GM21737 (cell line): ENCODE measurements at regions not wholly inside any gene's neighbourhood (a gene's known extent, or its start where the extent isn't known, plus 50 kb on each side); places are given as distances from the start of the nearest gene placed in this dataset.

Experiments used
- ATAC-seq: cut with Tn5 transposase; IDR thresholded peaks from one replicate; pipeline ENCODE4 v1.9.1; 2021; ENCODE audit warnings: mild to moderate bottlenecking, moderate library complexity; ENCODE audit not compliant: unreplicated experiment

DNA sequence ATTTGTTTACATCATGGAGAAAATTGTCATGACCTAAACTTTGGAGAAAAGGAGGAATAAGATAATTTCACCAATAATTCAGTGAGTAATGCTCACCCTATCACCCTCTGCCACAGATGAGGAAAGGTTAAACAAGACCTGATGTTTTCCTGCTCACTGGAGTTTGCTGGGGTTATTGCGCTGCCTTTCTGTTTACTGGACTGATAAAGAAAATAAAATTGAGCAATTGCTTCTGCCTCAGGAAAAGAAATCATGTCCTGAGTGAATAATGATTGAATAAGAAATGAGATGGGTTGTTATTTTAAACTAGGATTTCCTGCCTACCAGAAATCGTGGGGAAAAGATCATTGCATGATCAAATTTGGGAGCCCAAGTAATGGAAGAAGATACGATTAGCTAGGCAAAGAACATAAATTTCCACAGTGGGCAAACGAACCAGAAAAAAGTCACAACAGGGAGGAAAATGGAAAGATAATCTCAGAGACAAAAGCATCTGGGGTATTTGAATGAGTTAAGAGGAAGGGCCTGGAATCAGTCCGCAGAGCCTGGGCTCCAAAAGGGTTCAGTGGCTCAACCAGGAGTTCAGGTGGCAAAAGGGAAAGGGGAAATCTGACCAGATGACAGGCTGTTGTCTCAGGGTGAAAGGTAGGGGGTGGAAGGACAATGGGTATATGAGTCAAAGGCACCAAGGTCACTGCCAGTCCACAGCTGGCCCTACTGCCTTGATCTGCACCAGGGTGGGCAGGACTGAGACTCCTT is 146.8 kb downstream of the FAM43A start:
- ATAC-seq: no peak

DNA sequence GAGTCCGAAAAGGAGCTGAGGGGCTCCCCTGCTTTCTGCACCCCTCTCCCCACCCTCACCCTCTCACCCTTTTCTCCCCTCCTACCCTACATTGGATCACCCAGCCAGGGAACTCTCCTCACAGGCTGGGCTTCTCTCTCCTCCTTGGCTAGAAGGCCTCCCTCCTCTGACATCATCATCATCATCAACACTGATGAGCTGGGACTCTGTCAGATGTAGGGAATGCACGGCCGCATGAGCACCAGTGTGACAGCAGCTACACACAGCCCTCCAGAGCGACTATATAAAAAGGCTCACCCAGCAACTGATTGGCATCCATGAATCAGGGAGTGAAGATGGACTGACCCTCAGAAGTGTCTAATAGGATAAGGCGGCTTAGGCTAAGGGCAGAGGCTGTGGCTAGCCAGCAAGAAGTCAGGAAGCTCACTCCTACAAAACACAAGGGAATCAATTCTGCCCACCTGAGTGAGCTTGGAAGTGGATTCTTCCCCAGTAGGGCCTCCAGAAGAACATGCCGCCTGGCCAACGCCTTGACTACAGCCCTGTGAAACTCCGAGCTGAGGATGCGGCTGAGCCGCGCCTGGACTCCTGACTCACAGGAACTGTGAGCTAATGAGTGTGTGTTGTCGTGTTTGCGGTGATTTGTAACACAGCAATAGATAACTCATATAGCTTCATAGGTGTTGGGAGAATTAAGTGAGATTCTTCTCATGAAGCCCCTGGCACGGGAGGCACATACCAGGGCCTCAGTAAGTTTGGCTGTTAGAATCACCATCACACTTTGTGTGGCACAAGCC is 147.6 kb downstream of the FAM43A start:
- ATAC-seq: no peak

DNA sequence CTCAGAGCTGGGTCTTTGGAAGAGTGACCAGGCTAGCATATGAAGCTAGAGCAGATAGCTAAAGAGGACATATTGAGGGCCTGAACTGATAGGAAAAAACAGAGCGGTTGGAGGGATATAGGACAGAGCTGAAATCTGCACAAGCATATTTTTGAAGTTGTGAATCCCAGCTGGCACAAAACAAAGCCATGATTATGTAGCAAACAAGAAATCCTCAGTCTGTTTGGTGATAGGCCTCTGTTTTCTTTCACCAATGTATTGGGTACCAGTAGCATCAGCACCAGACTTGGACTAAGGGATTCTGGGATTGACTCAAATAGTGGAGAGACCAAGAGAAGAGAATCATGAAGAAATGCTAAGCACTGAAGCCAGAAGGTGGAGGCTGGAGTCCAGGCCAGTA is 151.0 kb downstream of the FAM43A start:
- no peak for ATAC-seq

DNA sequence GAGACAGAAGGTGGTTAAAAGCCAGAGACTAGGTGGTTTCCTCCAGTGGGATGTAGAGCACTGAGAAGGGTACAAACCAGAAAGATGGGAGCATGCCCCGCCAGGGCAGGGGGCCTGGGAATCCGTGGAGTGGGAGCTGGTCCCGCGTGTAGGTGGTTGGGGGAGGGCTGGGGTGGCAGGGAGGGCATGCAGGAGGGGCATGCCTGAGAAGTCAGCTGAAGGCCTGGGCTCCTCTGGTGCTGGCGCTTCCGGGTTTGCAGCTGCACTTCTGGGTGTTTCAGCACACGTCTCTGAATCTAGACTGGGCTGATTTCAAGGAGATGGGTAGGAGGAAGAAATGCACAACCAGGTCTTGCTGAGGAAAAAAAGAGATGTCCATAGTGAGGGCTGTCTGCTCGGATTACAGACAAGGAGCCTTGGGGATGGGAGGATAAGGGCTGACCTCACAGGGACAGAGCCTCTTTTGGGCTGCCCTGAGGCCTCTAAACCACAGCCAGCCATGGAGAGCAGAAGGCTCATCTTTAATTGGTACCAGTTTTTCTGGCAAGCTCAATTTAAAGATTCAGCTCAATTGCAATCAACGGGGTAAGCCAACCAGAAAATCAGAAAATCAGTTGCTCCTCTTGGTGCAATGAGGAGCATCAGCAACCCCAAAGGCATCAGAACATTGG is 151.9 kb downstream of the FAM43A start:
- ATAC-seq: no peak

DNA sequence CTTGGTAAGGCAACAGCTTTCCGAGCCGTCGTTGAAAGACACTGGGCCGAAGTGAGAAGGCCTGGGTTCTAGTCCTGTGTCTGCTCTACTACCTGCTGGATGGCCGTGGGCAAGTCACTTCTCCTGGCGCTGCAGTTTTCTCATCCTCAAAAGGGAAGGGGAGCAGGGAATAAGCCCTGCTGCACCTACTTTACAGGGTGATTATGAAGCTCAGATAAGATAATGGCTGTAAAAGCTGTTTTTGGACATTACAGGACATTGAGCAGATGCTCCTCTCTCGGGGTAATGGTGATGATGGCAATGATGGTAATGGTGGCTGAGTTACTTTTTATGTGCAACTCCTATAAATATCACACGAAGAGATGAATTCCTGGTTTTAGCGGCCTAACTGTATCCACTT is 152.6 kb downstream of the FAM43A start:
- no peak for ATAC-seq

DNA sequence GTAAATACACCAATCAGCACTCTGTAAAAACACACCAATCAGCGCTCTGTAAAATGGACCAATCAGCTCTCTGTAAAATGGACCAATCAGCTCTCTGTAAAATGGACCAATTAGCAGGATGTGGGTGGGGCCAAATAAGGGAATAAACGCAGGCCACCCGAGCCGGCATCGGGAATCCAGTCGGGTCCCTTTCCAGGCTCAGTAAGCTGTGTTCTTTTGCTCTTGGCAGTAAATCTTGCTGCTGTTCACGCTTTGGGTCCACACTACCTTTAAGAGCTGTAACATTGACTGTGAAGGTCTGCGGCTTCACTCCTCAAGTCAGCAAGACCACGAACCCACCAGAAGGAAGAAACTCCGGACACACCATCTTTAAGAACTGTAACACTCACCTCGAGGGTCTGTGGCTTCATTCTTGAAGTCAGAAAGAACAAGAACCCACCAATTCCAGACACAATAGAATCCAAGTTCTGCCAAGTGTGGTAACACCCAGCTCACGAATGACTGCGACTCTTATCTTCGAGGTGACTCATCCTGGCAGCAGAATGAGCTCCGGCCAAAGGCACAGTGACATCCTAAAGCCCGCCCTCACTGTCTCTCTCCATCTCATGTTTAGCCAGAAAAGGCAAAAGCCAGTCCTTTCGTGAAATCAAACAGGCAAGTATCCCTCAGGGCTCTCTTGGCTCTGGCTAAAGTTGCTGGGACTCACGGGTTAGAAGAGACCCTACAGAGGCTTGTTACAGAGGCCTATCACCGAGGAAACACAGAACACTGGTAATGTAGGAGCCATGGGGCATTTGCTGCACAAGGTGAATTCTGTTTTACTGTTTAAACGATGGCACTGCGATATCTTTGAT is 155.2 kb downstream of the FAM43A start:
- no peak for ATAC-seq

DNA sequence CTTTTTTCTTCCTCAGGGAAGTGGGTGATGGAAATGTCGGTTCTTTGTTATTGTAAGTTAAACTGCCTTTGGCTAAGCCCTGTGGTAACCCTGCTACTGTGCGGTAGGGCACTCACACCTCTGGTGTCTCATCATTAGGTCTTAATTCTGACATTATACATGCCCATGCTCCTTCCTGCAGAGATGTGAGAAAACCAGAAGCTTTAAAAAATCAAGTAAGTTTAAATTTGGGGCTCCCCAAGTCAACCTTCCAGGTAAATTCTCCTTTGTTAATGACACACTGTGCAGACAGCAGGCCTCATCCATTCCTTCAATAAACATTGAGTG is 155.8 kb downstream of the FAM43A start:
- ATAC-seq: no peak

DNA sequence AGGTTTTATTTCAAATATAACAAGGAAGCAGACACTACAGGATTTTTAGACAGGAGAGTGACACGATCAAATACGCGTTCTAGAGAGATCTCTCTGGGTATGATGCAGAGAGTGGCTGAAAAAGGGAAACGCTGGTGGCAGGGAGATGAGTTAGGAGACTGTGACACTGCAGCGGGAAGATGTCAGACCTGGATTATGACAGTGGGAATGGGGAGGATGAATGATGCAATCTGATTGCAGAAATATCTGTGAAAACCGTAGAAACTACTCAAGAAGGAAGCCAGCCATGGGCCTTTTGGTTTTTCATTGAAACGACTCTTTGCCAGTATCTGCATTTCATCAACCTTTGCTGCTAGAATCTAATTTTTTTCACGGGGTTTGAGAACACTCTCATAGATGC is 157.9 kb downstream of the FAM43A start:
- ATAC-seq: no peak

DNA sequence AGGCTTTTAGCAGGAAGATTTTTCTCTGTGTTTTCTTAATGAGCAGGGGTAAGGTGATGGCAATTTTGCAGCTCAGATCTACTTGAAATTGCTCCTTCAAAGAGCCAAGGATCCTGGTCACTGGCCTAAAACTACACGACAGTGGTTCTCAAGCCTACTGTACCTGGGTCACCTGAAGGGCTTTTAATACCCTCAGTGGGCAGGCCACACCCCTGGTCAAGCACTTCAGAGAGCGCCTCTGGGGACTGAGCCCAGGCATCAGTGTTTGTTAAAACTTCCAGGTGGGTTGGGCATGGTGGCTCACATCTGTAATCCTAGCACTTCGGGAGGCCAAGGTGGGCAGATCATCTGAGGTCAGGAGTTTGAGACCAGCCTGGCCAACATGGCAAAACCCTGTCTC is 158.4 kb downstream of the FAM43A start:
- ATAC-seq: no peak

DNA sequence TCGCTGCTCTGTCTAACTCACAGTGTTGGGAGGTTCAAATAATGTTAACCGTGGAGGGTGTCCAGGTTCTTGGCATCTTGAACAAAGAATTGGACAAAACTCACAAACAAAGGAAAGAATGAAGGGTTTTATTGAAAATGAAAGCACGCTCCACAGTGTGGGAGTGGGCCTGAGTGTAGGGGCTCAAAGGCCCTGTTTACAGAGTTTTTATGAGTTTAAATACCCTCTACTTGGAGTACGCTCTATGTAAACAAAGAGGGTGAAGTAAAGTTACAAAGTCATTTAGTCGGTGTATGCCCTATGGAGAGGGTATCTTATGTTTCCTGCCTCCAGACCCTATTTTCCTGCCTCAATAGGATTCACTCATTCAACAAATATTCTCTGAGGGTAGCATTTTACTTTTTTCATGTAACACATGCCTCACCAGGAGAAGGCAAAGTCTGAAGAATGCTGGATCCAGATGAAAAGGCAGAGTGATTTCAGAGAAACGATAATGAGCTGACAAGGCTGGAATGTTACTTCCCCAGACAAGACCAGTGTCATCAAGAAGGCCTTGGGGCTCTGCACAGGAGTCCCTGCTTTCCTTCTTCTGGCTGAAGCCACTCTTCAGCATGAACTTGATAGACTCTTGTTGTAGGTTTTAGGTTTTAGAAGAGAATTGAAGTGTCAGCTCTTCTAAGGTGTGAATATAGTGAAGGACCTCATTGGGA is 163.6 kb downstream of the FAM43A start:
- ATAC-seq: no peak

DNA sequence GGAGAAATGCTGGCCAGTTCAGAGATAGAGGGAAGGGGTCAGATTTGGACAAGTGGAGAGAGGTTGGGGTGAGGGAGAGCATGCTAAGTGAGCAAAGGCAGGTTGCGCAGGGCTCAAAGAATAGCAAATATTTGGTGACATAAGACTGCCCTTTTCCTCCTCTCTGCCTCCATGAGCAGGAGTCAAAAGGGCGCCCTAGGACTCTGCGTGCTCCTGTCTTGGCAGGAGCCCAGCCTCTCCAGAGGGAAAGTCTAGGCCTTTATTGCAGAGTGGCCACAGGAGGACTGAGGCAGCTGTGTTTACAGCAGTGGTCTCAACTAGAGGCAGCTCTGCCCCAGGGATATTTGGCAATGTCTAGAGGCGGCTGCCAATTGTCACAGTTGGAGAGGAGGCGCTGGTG is 165.6 kb downstream of the FAM43A start:
- ATAC-seq: no peak

DNA sequence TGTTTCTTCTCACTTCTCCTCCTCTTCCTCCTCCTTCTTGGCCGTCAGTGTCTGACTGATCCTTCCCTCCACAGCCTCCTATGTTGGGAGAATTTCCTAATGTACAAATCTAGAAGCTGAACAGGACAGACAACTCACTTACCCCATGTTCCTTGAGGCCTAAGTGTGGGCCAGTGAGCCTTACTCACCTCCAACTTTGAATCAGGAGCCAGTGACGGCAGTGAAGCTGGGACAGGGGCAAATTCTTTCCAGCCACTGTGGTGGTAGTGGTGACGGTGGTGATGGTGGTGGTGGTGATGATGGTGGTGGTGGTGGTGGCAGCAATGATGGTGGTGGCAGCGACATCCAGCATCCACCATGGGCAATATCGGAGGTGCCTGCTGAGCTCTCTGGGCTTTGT is 166.3 kb downstream of the FAM43A start:
- ATAC-seq: no peak

DNA sequence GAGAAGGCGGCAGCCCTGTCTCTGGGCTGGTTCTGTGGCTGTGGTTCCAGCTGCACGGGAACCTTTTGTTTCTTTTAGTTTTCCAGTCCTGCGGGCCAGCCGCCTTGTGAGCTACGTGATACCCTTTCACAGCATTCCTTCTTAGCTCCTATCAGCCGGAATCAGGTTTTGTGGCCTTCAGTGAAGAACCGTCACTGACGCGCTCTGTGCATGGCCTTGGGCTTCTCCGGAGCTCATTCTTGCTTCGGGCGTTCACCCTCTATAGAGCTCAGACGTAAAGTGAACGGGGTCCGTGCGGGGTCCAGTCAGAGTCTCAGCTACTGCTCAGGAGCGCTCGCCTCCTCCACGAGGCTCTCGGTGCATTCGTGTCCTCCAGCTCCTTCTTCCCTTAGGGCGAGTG is 166.7 kb downstream of the FAM43A start:
- no peak for ATAC-seq

DNA sequence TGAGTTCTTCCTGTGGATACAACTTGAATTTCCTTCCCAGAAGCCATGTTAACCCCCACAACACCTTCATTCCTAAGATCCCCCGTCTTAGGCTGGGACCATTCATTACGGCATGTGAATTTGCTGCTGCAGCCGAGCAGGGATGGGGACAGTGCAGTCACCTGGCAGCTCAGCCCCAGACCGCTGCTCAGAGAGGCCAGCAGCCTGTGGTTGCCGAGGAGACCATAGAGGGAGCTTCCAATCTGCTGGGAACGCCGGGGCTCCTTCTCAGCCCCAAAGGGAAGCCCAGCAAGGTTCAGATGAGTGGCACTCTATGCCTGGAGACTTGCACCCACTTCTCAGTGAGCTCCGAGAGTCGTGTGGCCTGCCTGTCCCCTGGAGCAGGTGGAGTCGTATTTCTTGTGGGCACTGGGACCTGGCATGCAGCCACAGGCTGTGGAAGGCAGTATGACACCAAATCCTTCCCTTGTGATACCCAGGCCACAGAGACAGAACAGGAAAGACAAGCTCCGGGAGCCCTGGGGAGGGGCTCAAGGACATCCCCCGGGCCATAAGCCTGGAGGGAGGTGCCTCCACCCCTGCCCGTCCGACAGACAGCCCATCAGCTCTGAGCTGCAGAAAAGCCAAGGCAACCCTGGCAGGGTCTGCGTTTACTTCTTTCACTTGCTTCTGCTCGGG is 167.3 kb downstream of the FAM43A start:
- ATAC-seq: no peak

DNA sequence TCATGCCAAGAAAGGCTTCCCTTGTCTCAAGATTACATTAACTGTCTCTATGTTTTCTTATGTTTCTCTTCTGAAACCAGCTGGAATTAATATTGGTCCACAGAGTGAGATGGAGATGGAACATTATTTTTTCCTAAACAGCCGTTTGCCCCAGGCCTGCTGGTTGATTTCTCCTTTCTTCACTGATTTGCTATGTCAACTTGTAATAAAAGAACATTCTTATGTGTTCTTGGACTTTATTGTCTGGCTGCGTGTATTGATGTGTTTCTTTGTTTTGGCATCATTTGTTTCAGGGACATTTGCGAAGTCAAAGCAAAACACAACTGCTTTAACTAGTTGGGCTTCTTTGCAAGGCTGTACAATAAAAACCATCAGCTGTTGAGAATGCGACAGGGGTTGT is 168.5 kb downstream of the FAM43A start:
- ATAC-seq: no peak

DNA sequence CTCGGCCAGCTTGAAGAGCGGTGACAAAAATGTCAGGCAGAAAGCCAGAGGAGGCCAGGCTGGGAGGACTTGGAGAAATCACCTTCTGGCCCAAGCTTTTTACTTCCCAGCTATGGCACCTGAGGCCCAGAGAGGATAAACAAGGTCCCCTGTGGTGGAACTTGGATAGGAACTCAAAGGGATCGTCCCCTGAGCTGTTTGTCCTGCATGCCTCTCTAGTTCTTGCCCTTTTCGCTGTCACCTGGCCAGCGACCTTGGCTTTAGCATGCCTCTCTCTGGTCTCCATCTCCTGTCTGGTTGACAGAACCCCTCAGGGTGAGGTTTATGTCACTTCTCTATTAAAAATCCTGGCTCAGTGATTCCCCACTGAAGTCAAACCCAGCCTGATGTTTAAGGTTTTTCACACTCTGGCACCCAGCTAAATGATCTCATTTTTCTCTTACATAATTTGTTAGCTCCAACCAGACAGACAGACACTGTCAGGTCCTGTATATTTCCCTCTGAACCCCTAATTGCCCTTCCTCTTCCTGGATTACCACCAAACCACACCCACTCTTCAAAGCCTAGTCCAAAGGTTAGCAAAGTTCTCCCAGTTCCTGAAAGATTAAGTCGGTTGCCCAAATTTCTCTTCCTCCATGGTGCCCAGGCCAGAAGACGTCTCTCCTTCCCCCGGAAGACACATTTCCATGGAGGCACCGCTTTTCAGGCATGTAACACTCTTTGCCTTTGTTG is 169.1 kb downstream of the FAM43A start:
- ATAC-seq: no peak

DNA sequence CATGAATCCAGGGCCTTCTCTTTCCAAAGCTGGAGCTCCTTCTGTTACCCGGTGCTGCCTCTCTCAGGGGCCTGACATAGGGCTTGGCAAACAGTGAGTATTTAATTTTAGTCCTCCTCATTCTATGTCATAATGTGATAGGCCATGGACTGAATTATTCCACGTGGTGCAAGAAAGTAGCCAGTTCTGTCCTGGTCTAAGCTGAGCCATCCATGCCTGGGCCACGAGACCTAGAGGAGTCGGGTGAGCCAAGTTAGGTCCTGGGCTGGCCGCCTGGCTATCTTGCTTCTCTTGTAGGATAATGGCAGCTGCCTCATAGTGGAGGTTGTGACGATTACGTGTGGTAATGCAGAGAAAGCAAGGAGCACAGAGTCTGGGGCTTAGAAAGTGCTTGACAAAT is 170.6 kb downstream of the FAM43A start:
- ATAC-seq: no peak

DNA sequence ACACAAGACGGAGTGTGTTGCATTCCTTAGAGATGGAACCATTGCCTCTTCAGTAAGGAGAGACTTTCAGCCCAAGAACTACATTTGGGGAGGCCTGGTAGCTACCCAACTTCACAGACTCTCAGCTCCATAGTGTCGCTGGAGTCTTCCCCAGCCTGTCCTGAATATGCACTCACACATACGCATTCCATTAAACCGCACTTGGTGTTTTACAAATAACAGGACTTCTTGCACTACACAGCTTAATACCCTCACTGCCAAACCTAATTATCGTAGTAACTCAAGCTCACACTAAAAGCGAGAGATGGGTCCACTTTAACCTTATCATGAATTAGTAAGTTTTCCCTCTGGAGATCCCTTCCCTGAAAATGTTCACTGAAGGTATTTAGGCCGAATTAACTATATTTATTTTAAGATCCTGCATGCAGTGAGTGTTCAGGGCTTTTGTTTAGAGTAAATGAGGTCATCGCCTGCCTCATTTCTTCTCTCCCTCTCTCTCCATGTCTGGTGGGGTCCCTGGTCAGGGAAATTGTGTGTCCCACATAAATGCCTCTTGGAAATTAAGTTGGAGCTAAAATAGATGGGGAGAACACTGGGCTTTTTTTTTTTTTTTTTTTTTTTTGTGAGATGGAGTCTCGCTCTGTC is 171.9 kb downstream of the FAM43A start:
- no peak for ATAC-seq

DNA sequence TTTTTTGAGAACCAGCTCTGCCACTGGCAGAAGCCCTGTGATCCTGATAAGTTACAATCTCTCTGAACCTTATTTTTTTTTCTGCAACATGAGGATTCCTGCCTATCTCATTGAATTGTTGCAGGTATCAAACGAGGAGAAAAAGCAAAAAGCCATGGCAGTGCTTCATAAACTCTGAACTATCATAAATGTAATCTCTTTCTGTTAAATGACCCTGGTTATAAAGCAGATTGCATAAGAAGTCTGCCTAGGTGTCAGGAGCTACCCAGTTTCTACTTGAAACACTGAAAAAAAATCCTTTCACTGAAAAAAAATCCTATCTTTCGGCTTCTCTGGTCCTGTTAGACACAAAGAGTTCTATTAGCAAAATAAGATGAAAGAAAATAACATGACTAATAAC is 172.7 kb downstream of the FAM43A start:
- ATAC-seq: no peak
